Fibroblast of lung (primary cell): ENCODE measurements at regions not wholly inside any gene's neighbourhood (a gene's known extent, or its start where the extent isn't known, plus 50 kb on each side); places are given as distances from the start of the nearest gene placed in this dataset.
"Not testable (repeated sequence)": the region's sequence is repeated elsewhere in the genome, so short reads cannot be mapped to it uniquely, and the experiment has no call there.

Experiments used
- DNase-seq, 2 donors: peaks; one replicate each; pipeline versions ENCODE4 v3.0.0 to v3.0.0-alpha.2; 2010; ENCODE audit warnings: low read depth in 2 of 2
- H2AFZ ChIP-seq: 2 replicates; pipeline ENCODE4 v1.5.1; 2012; ENCODE audit warnings: low read length, control low read depth, inconsistent platforms
- H3K27ac ChIP-seq: 2 replicates; pipeline ENCODE4 v1.5.1; 2011; ENCODE audit warnings: low read length, control low read depth; ENCODE audit not compliant: insufficient read depth
- H3K27me3 ChIP-seq: 2 replicates; pipeline ENCODE4 v1.5.1; 2011; ENCODE audit warnings: mild to moderate bottlenecking, low read length; ENCODE audit not compliant: control insufficient read depth, insufficient read depth
- H3K36me3 ChIP-seq: 2 replicates; pipeline ENCODE4 v1.5.1; 2011; ENCODE audit warnings: low read length; ENCODE audit not compliant: control insufficient read depth, insufficient read depth
- H3K4me1 ChIP-seq: 2 replicates; pipeline ENCODE4 v1.5.1; 2011; ENCODE audit warnings: low read length; ENCODE audit not compliant: control insufficient read depth, insufficient read depth; ENCODE audit errors: extremely low read depth
- H3K4me2 ChIP-seq: 2 replicates; pipeline ENCODE4 v1.5.1; 2011; ENCODE audit warnings: low read length, control low read depth; ENCODE audit not compliant: insufficient read depth; ENCODE audit errors: extremely low read depth
- H3K4me3 ChIP-seq, 4 experiments: fragments of 200-600 bp in 1 of 4; sonication (generic) in 1 of 4; replicated peaks in 1 of 4; 2 replicates each; pipeline ENCODE4 v1.5.1; 2011 to 2016; ENCODE audit warnings: low read length in 4 of 4, low read depth in 3 of 4, mild to moderate bottlenecking in 3 of 4, control low read depth in 2 of 4, inconsistent platforms in 1 of 4, mixed read lengths in 1 of 4; ENCODE audit not compliant: insufficient read depth in 1 of 4; ENCODE audit errors: control extremely low read depth in 1 of 4
- H3K79me2 ChIP-seq: 2 replicates; pipeline ENCODE4 v1.5.1; 2012; ENCODE audit warnings: mild to moderate bottlenecking, low read length, inconsistent platforms; ENCODE audit not compliant: control insufficient read depth, insufficient read depth
- H3K9ac ChIP-seq: 2 replicates; pipeline ENCODE4 v1.5.1; 2011; ENCODE audit warnings: mild to moderate bottlenecking, low read length, control low read depth; ENCODE audit not compliant: insufficient read depth
- H3K9me3 ChIP-seq: 2 replicates; pipeline ENCODE4 v1.5.1; 2012; ENCODE audit warnings: low read depth, low read length; ENCODE audit not compliant: control insufficient read depth, insufficient read depth
- H4K20me1 ChIP-seq: 2 replicates; pipeline ENCODE4 v1.5.1; 2011; ENCODE audit warnings: low read length; ENCODE audit not compliant: control insufficient read depth, insufficient read depth; ENCODE audit errors: extremely low read depth
- EZH2 ChIP-seq: IDR thresholded peaks from 2 replicates; pipeline ENCODE4 v1.5.1; 2012; ENCODE audit warnings: low read length, control low read depth, mild to moderate bottlenecking; ENCODE audit errors: missing control alignments
- TF ChIP-seq, protein P1 (sequence below), 2 donors: IDR thresholded peaks in 1 of 2; conservative IDR thresholded peaks in 1 of 2; 1 replicate in 1 of 2; 2 replicates in 1 of 2; pipeline ENCODE4 v1.5.1; 2011 to 2012; ENCODE audit warnings: low read length in 2 of 2, control low read depth in 1 of 2, inconsistent platforms in 1 of 2, low read depth in 1 of 2, mild to moderate bottlenecking in 1 of 2

DNA sequence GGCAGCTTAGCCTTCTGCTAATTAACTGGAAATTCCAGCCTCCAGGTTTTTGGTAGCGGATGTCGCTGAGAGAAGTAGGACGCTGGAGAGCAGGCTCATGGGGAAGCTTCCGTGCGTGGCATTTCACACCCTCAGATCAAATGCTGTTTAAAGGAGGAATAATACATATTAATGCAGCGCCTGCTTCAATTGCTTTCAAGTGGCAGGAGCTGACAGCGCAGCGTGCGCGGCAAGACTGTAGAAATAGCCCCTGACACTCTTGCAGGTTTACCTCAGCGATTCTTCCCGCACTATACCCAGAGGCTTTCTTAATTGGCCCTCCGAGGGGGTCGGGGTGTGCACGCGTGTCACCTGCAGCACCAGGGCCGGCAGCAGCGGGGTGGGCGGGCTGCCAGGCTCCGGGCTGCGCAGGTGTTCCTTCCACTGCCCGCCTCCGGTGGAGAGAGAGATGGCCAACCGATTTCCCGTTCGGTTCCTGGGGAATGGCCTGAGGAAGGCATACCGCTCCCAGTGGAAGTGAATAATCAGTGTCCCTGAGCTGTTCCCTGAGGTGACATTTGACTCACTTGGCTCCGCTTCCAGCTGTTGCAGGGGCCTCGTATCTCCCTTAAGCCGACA lies 427.9 kb downstream of the KCTD16 start:
- H2AFZ ChIP-seq, result no peak overlapping the region
- no peaks in the 10 kb centered on the region for H3K79me2 ChIP-seq
- H3K27ac ChIP-seq, result no peak overlapping the region
- H3K27me3 ChIP-seq, result no peaks in the 10 kb centered on the region
- no peak overlapping the region for H3K4me2 ChIP-seq
- H4K20me1 ChIP-seq, result no peaks in the 10 kb centered on the region
- no peaks in the 10 kb centered on the region for H3K9me3 ChIP-seq
- no peak overlapping the region for H3K9ac ChIP-seq
- TF ChIP-seq EZH2, result no peak
- TF ChIP-seq, protein P1, sequence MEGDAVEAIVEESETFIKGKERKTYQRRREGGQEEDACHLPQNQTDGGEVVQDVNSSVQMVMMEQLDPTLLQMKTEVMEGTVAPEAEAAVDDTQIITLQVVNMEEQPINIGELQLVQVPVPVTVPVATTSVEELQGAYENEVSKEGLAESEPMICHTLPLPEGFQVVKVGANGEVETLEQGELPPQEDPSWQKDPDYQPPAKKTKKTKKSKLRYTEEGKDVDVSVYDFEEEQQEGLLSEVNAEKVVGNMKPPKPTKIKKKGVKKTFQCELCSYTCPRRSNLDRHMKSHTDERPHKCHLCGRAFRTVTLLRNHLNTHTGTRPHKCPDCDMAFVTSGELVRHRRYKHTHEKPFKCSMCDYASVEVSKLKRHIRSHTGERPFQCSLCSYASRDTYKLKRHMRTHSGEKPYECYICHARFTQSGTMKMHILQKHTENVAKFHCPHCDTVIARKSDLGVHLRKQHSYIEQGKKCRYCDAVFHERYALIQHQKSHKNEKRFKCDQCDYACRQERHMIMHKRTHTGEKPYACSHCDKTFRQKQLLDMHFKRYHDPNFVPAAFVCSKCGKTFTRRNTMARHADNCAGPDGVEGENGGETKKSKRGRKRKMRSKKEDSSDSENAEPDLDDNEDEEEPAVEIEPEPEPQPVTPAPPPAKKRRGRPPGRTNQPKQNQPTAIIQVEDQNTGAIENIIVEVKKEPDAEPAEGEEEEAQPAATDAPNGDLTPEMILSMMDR (conservative IDR thresholded peaks at IDR 0.05 in 1 of 2, IDR thresholded peaks at IDR 0.05 in 1 of 2; ENCODE audit: low read depth in 1 of 2, low read length in 2 of 2), result peak in 1 of 2 donors; percentile 1
- no peaks in the 10 kb centered on the region for H3K36me3 ChIP-seq
- H3K4me3 ChIP-seq, result peak overlapping the region in 1 of 4 experiments; percentile 47
- H3K4me1 ChIP-seq, result no peaks in the 10 kb centered on the region
- peak in 1 of 2 donors; percentile 13 for DNase-seq

DNA sequence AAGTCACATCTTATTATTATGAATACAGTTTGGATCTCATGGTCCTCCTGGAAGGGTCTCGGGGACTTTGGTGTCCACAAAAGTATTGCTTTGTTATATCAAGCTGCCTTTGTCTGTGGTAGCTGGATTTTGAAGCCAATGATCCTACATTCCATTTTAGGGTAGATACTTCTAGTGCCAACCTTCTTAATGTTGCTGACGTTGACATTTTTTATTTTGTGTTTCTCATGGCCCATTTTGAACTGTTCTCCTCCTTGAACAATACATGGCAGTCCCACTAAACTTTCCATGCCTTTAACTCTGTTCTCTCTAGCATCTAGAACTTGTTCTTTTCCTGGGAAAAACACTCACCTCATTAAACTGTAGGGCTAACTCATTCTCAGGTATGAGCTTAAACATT lies 425.8 kb downstream of the KCTD16 start:
- Histone ChIP-seq H4K20me1 (no peaks in the 10 kb centered on the region), H3K27me3 (no peaks in the 10 kb centered on the region), H3K27ac (no peak overlapping the region), H3K79me2 (no peaks in the 10 kb centered on the region), H3K4me1 (no peaks in the 10 kb centered on the region), H3K9ac (no peak overlapping the region), H3K4me2 (no peak overlapping the region), H3K36me3 (no peaks in the 10 kb centered on the region), H3K4me3 (no peak overlapping the region), H3K9me3 (no peaks in the 10 kb centered on the region), H2AFZ (no peak overlapping the region)
- no peak for TF ChIP-seq EZH2
- TF ChIP-seq, protein P1 (conservative IDR thresholded peaks at IDR 0.05 in 1 of 2, IDR thresholded peaks at IDR 0.05 in 1 of 2; ENCODE audit: low read depth in 1 of 2, low read length in 2 of 2), result no peak
- no peak for DNase-seq

DNA sequence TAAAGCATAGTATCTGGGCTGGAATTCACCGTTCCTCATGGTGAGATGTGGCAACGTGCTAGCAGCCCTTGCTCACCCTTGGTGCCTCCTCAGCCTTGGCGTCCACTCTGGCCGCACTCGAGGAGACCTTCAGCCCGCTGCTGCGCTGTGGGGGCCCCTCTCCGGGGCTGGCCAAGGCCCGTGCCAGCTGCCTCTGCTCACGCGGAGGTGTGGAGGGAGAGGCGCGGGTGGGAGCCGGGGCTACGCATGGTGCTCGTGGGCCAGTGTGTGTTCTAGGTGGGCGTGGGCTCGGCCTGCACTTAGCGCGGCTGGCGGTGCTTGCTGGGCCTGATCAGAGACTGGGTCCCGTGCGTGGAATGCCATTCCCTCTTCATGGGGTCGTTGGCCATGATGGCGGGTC lies 424.2 kb downstream of the KCTD16 start:
- Histone ChIP-seq H3K4me3 (no peak overlapping the region), H4K20me1 (no peaks in the 10 kb centered on the region), H3K36me3 (no peaks in the 10 kb centered on the region), H3K9ac (no peak overlapping the region), H3K9me3 (no peaks in the 10 kb centered on the region), H3K27me3 (no peaks in the 10 kb centered on the region), H3K27ac (no peak overlapping the region), H3K4me1 (no peaks in the 10 kb centered on the region), H2AFZ (no peak overlapping the region), H3K79me2 (no peaks in the 10 kb centered on the region), H3K4me2 (no peak overlapping the region)
- TF ChIP-seq EZH2, result no peak
- TF ChIP-seq, protein P1 (conservative IDR thresholded peaks at IDR 0.05 in 1 of 2, IDR thresholded peaks at IDR 0.05 in 1 of 2; ENCODE audit: low read depth in 1 of 2, low read length in 2 of 2), result no peak
- DNase-seq, result no peak

DNA sequence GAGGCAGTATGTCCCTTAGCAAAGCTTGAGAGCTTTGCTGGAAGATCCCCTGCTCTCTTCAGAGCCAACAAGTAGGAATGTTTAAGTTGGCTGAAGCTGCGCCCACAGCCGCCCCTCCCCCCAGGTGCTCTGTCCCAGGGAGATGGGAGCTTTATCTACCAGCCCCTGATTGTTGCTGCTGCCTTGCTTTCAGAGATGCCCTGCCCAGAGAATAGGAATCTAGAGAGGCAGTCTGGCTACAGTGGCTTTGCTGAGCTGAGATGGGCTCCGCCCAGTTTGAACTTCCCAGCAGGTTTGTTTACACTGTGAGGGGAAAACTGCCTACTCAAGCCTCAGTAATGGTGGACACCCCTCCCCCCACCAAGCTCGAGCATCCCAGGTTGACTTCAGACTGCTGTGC lies 423.6 kb downstream of the KCTD16 start:
- DNase-seq, H3K4me3 ChIP-seq, H3K4me2 ChIP-seq, H4K20me1 ChIP-seq, H2AFZ ChIP-seq, H3K36me3 ChIP-seq, H3K4me1 ChIP-seq, H3K9ac ChIP-seq, H3K27me3 ChIP-seq, H3K9me3 ChIP-seq, H3K27ac ChIP-seq, H3K79me2 ChIP-seq: not testable (repeated sequence)
